Testis (tissue), 2 donors: ENCODE measurements at regions not wholly inside any gene's neighbourhood (a gene's known extent, or its start where the extent isn't known, plus 50 kb on each side); places are given as distances from the start of the nearest gene placed in this dataset.

Experiments
- DNase-seq: peaks from one replicate; pipeline ENCODE4 v3.0.0-alpha.2; 2019
- H3K27ac ChIP-seq, 2 donors: fragments of 200-600 bp; sonication (generic); one replicate each; pipeline ENCODE4 v1.5.1; 2019
- H3K27me3 ChIP-seq: fragments of 200-600 bp; sonication (generic); one replicate; pipeline ENCODE4 v1.5.1; 2019
- H3K36me3 ChIP-seq: fragments of 200-600 bp; sonication (generic); one replicate; pipeline ENCODE4 v1.5.1; 2017; ENCODE audit warnings: low read depth; ENCODE audit errors: missing control alignments
- H3K4me1 ChIP-seq: fragments of 200-600 bp; sonication (generic); one replicate; pipeline ENCODE4 v1.5.1; 2019
- H3K4me3 ChIP-seq, 2 donors: fragments of 200-600 bp; sonication (generic); one replicate each; pipeline ENCODE4 v1.5.1; 2017 to 2019
- H3K9me3 ChIP-seq: fragments of 200-600 bp; sonication (generic); one replicate; pipeline ENCODE4 v1.5.1; 2017
- POLR2A ChIP-seq: fragments of 450-650 bp; IDR thresholded peaks from one replicate; pipeline ENCODE4 v1.6.1; 2017; ENCODE audit warnings: antibody characterized with exemption, mild to moderate bottlenecking, moderate library complexity
- WGBS, 2 donors: methylation state at CpG; one replicate each; pipeline ENCODE4 v1.1.5; 2018; 5-methylcytosine and 5-hydroxymethylcytosine counted together
- intact Hi-C: fragments of 100-400 bp; cut with DNase I; formaldehyde crosslinking; loops from one replicate; pipeline ENCODE4 v1.15.1; 2023; ENCODE audit warnings: low total_unique reads
- TF ChIP-seq, protein P1 (sequence below), 3 experiments: fragments of 450-650 bp in 2 of 3; fragments of 200-600 bp in 1 of 3; sonication (generic) in 1 of 3; IDR thresholded peaks; one replicate each; pipeline ENCODE4 v1.5.1; 2016 to 2019; ENCODE audit warnings: antibody characterized with exemption in 3 of 3, mild to moderate bottlenecking in 2 of 3, moderate library complexity in 1 of 3

DNA sequence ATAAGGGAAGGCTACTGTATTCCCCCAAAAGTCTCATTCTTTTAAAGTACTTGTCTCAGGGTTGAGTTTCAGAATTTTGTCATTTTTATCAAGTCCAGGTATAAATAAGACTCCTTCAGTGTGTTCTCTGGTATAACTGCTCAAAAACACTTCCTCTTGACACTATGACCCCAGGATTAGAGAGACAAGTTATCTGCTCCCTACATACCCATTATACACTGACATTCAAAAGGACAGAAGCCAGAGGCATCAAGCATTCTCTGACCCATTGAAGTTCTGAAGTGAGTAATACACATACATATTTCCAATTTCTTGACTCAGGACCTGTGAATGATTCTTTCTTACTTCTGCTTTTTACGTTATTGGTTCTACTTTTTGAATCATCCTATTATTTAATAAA lies 447.8 kb upstream of the CNTN5 start:
- Histone ChIP-seq H3K4me3 (no peak overlapping the region), H3K27ac (no peak overlapping the region), H3K4me1 (no peaks in the 10 kb centered on the region), H3K36me3 (no peaks in the 10 kb centered on the region), H3K27me3 (no peaks in the 10 kb centered on the region), H3K9me3 (no peaks in the 10 kb centered on the region)
- WGBS, 2 donors, result 82 to 92% methylated on average over 1 of the region's 1 CpG
- no peak for TF ChIP-seq POLR2A
- TF ChIP-seq, protein P1, sequence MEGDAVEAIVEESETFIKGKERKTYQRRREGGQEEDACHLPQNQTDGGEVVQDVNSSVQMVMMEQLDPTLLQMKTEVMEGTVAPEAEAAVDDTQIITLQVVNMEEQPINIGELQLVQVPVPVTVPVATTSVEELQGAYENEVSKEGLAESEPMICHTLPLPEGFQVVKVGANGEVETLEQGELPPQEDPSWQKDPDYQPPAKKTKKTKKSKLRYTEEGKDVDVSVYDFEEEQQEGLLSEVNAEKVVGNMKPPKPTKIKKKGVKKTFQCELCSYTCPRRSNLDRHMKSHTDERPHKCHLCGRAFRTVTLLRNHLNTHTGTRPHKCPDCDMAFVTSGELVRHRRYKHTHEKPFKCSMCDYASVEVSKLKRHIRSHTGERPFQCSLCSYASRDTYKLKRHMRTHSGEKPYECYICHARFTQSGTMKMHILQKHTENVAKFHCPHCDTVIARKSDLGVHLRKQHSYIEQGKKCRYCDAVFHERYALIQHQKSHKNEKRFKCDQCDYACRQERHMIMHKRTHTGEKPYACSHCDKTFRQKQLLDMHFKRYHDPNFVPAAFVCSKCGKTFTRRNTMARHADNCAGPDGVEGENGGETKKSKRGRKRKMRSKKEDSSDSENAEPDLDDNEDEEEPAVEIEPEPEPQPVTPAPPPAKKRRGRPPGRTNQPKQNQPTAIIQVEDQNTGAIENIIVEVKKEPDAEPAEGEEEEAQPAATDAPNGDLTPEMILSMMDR (IDR thresholded peaks at IDR 0.05), result no peak
- no peak for DNase-seq
- intact Hi-C loops, result no loop called here

DNA sequence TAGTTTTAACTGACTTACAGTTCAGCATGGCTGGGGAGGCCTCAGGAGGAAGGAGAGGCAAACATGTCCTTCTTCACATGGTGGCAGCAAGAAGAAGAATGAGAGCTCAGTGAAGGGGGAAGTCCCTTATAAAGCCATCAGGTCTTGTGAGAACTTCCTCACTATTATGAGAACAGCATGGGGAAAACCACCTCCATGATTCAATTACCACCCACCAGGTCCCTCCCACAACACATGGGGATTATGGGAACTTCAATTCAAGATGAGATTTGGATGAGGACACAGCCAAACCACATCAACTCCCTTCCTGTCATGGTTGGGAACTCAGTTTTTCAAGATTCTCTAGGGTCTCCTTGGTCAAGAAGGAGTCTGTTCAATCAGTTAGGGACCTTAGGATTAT lies 432.9 kb upstream of the CNTN5 start:
- intact Hi-C loops, result no loop called here
- Histone ChIP-seq H3K27ac (no peak overlapping the region), H3K4me3 (no peak overlapping the region), H3K4me1 (no peaks in the 10 kb centered on the region), H3K36me3 (no peaks in the 10 kb centered on the region), H3K27me3 (no peaks in the 10 kb centered on the region), H3K9me3 (no peaks in the 10 kb centered on the region)
- TF ChIP-seq, protein P1 (IDR thresholded peaks at IDR 0.05), result no peak
- no peak for TF ChIP-seq POLR2A
- DNase-seq, result no peak

DNA sequence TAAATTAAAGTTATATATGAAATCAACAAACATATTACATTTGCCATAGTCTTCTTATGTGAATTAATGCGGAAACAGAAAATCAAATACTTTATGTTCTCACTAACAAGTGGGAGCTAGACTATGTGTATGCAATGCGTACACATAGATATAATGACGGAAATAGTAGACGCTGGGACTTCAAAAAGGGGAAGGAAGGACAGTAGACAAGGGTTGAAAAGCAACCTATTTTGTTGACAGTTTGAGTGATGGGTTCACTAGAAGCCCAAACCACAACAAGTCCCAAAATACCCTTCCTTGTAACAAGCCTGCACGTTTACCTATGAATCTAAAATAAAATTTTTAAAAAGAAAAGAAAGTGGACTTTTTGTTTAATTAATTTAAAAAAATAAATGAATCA lies 430.8 kb upstream of the CNTN5 start:
- no peak for DNase-seq
- no peak overlapping the region for H3K4me3 ChIP-seq
- H3K27me3 ChIP-seq, result no peaks in the 10 kb centered on the region
- H3K9me3 ChIP-seq, result no peaks in the 10 kb centered on the region
- no peaks in the 10 kb centered on the region for H3K4me1 ChIP-seq
- 81 to 85% methylated on average over 5 of the region's 5 CpGs for WGBS, 2 donors
- H3K27ac ChIP-seq, result no peak overlapping the region
- H3K36me3 ChIP-seq, result no peaks in the 10 kb centered on the region
- intact Hi-C loops, result no loop called here
- TF ChIP-seq POLR2A, result no peak
- TF ChIP-seq, protein P1 (IDR thresholded peaks at IDR 0.05), result no peak

DNA sequence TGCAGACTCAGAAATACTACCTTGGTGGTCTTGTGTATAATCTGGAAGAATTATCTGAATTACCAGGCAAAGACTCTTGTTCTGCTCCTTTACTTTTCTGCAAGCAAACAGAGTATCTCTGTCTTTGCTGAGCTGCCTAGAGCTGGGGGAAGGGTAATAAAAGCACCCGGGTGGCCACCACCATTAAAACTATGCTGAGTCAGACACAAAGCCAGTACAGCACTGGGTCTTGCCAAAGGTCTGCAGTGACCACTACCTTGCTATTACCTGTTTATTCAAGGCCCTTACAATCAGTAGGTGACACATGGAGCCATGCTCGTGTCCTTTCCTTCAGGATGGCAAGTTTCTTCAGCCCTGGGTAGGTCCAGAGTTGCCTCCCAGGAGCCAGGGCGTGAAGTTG lies 420.6 kb upstream of the CNTN5 start:
- H3K9me3 ChIP-seq, result no peaks in the 10 kb centered on the region
- TF ChIP-seq, protein P1 (IDR thresholded peaks at IDR 0.05), result no peak
- TF ChIP-seq POLR2A, result no peak
- intact Hi-C loops, result no loop called here
- no peak overlapping the region for H3K4me3 ChIP-seq
- no peak for DNase-seq
- H3K27me3 ChIP-seq, result no peaks in the 10 kb centered on the region
- WGBS, 2 donors, result 80 to 88% methylated on average over 2 to 3 of the region's 3 CpGs
- H3K4me1 ChIP-seq, result no peaks in the 10 kb centered on the region
- H3K27ac ChIP-seq, result no peak overlapping the region
- no peaks in the 10 kb centered on the region for H3K36me3 ChIP-seq

DNA sequence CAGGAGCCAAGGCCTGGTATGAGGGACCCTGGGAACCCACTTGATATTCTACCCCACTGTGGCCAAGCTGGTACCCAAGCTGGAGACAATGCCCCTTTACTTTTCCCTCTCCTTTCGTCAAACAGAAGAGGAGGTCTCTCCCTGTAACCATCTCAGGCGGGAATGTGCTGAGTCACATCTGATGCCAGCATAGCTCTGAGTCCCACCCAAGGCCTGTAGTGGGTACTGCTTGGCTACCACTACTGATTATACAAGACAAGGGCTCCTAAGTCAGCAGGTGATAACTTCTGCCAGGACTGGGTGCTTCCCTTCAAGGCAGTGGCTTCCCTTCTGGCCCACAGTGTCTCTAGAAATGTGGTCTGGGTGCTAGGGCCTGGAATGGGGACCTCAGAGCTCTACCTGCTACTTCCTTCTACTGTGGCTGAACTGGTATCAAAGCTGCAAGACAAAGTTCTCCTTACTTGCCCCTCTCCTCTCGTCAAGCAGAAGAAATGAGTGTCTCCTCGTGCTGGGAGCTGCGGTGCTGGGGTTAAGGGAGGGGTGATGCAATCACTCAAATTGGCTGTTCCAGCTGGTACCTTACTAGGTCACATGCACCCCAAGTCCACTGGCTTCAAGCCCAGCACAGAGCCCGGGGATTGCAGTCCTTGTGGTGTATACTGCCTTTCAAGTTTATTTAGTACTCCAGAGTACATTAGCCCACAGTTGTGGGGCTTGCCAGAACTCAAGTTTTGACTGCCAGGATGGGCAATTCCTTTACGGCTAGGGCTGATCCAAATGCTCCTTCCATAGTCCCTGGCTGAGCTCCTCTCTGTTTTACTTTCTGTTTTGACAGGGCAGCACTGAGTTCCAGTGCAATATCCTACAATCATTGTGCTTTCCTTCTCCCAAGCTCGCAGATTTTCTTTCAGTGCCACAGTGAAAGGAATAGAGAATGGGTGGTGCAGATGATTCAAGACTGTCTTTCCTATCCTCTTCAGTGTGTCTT lies 419.7 kb upstream of the CNTN5 start:
- Histone ChIP-seq H3K9me3 (no peaks in the 10 kb centered on the region), H3K4me1 (no peaks in the 10 kb centered on the region), H3K27me3 (no peaks in the 10 kb centered on the region), H3K36me3 (no peaks in the 10 kb centered on the region), H3K4me3 (no peak overlapping the region), H3K27ac (no peak overlapping the region)
- WGBS, 2 donors, result 75% methylated on average over 7 to 8 of the region's 8 CpGs
- no peak for DNase-seq
- TF ChIP-seq, protein P1 (IDR thresholded peaks at IDR 0.05), result no peak
- no peak for TF ChIP-seq POLR2A
- intact Hi-C loops, result no loop called here
